Brain microvascular endothelial cell (primary cell): ENCODE measurements at regions not wholly inside any gene's neighbourhood (a gene's known extent, or its start where the extent isn't known, plus 50 kb on each side); places are given as distances from the start of the nearest gene placed in this dataset.

Source experiments
- DNase-seq: peaks from one replicate; pipeline ENCODE4 v3.0.0-alpha.2; 2020
- H3K27ac ChIP-seq: fragments of 250-450 bp; sonication (Bioruptor Pico); 2 replicates; pipeline ENCODE4 v1.5.1; 2020; ENCODE audit warnings: mild to moderate bottlenecking, moderate library complexity
- H3K27me3 ChIP-seq: fragments of 250-450 bp; sonication (Bioruptor Pico); replicated peaks from 2 replicates; pipeline ENCODE4 v1.5.1; 2020; ENCODE audit warnings: mild to moderate bottlenecking
- H3K36me3 ChIP-seq: fragments of 250-450 bp; sonication (Bioruptor Pico); replicated peaks from 2 replicates; pipeline ENCODE4 v1.5.1; 2020; ENCODE audit warnings: mild to moderate bottlenecking
- H3K4me3 ChIP-seq: 2 replicates; pipeline ENCODE4 v1.5.1; 2011; ENCODE audit warnings: low read depth, mild to moderate bottlenecking, control low read depth, low read length, moderate library complexity
- CTCF ChIP-seq: IDR thresholded peaks from 2 replicates; pipeline ENCODE4 v1.5.1; 2011; ENCODE audit warnings: low read depth, mild to moderate bottlenecking, moderate library complexity, low read length, control low read depth, inconsistent platforms; ENCODE audit errors: missing control alignments
- in situ Hi-C: cut with HindIII; loops from 2 replicates; pipeline ENCODE4 v1.10.0; 2017; ENCODE audit warnings: low sequenced_read_pairs, low pct_ligation_motif_present

- in situ Hi-C loops = no loop called here
- TF ChIP-seq CTCF = no peak
- DNase-seq = no peak
- H3K36me3 ChIP-seq = no peaks in the 10 kb centered on the region
- no peak overlapping the region for H3K4me3 ChIP-seq
- no peaks in the 10 kb centered on the region for H3K27me3 ChIP-seq
- no peak overlapping the region for H3K27ac ChIP-seq
Measured at GRCh38 chr12:87107766-87108165, 851.6 kb upstream of the MGAT4C start.

- Histone ChIP-seq H3K4me3 (no peak overlapping the region), H3K27me3 (no peaks in the 10 kb centered on the region), H3K36me3 (no peaks in the 10 kb centered on the region), H3K27ac (no peak overlapping the region)
- DNase-seq = no peak
- TF ChIP-seq CTCF = no peak
- in situ Hi-C loops = no loop called here
Measured at GRCh38 chr12:87107270-87107669, 851.1 kb upstream of the MGAT4C start.

GRCh38 chr12:87096082-87096585, 839.9 kb upstream of the MGAT4C start:
- Histone ChIP-seq H3K4me3 (no peak overlapping the region), H3K27me3 (no peaks in the 10 kb centered on the region), H3K27ac (no peak overlapping the region), H3K36me3 (no peaks in the 10 kb centered on the region)
- DNase-seq = no peak
- in situ Hi-C loops = no loop called here
- no peak for TF ChIP-seq CTCF

- Histone ChIP-seq H3K27ac (no peak overlapping the region), H3K36me3 (no peaks in the 10 kb centered on the region), H3K27me3 (no peaks in the 10 kb centered on the region), H3K4me3 (no peak overlapping the region)
- in situ Hi-C loops = no loop called here
- DNase-seq = no peak
- TF ChIP-seq CTCF = no peak
Measured at GRCh38 chr12:87094356-87094755, 838.2 kb upstream of the MGAT4C start.

- no peak overlapping the region for H3K27ac ChIP-seq
- no peaks in the 10 kb centered on the region for H3K36me3 ChIP-seq
- TF ChIP-seq CTCF = no peak
- in situ Hi-C loops = no loop called here
- no peaks in the 10 kb centered on the region for H3K27me3 ChIP-seq
- no peak for DNase-seq
- no peak overlapping the region for H3K4me3 ChIP-seq
Measured at GRCh38 chr12:87092421-87092820, 836.2 kb upstream of the MGAT4C start.

- TF ChIP-seq CTCF = no peak
- Histone ChIP-seq H3K36me3 (no peaks in the 10 kb centered on the region), H3K4me3 (no peak overlapping the region), H3K27me3 (no peaks in the 10 kb centered on the region), H3K27ac (no peak overlapping the region)
- peak; percentile 16 for DNase-seq
- in situ Hi-C loops = no loop called here
Measured at GRCh38 chr12:87086118-87086891, 830.1 kb upstream of the MGAT4C start.
